CD4-positive, alpha-beta T cell (primary cell): ENCODE measurements at regions not wholly inside any gene's neighbourhood (a gene's known extent, or its start where the extent isn't known, plus 50 kb on each side); places are given as distances from the start of the nearest gene placed in this dataset.

Experiments
- ATAC-seq: fragments of 200-7000 bp; cut with Tn5 transposase; one replicate; pipeline ENCODE4 v1.10.0; 2022; ENCODE audit warnings: mild to moderate bottlenecking; ENCODE audit not compliant: poor library complexity
- CTCF ChIA-PET: fragments of 350-600 bp; sonication (Branson Sonifier 250); formaldehyde crosslinking; loops from one replicate; lab custom pipeline; 2021; ENCODE audit warnings: antibody characterized with exemption, inconsistent platforms; lab: Charles Lee
- POLR2A ChIA-PET: fragments of 350-600 bp; sonication (Branson Sonifier 250); formaldehyde crosslinking; loops from one replicate; lab custom pipeline; 2021; ENCODE audit warnings: antibody characterized with exemption, inconsistent platforms; lab: Charles Lee
- DNase-seq, 14 experiments: peaks; one replicate each; pipeline ENCODE4 v3.0.0-alpha.2; 2013 to 2020; ENCODE audit warnings: mixed read lengths in 2 of 14
- H3K27ac ChIP-seq, 2 donors: one replicate each; pipeline versions ENCODE4 v1.5.1 to v1.7.0; 2013; ENCODE audit warnings: low read length in 2 of 2, low read depth in 1 of 2, mild to moderate bottlenecking in 1 of 2
- H3K27me3 ChIP-seq, 2 experiments: 1 replicate in 1 of 2; 2 replicates in 1 of 2; pipeline versions ENCODE4 v1.6.1 to v1.7.0; 2013; ENCODE audit warnings: low read length in 2 of 2, control low read depth in 1 of 2, mild to moderate bottlenecking in 1 of 2, moderate library complexity in 1 of 2; ENCODE audit not compliant: insufficient read depth in 2 of 2, control insufficient read depth in 1 of 2
- H3K36me3 ChIP-seq: one replicate; pipeline ENCODE4 v1.6.1; 2013; ENCODE audit warnings: low read length, control low read depth; ENCODE audit not compliant: insufficient read depth
- H3K4me1 ChIP-seq: one replicate; pipeline ENCODE4 v1.6.1; 2013; ENCODE audit warnings: low read length, control low read depth; ENCODE audit not compliant: insufficient read depth
- H3K4me3 ChIP-seq: one replicate; pipeline ENCODE4 v1.5.1; 2013; ENCODE audit warnings: mild to moderate bottlenecking, low read length, moderate library complexity
- H3K9me3 ChIP-seq, 2 experiments: 1 replicate in 1 of 2; 2 replicates in 1 of 2; pipeline versions ENCODE4 v1.6.1 to v1.7.0; 2013; ENCODE audit warnings: low read length in 2 of 2, mild to moderate bottlenecking in 2 of 2, control low read depth in 1 of 2, moderate library complexity in 1 of 2; ENCODE audit not compliant: control insufficient read depth in 1 of 2, insufficient read depth in 1 of 2
- H3K27ac Mint-ChIP-seq: one replicate; pipeline ENCODE4 v1.8.0; 2020; ENCODE audit warnings: mixed read lengths
- H3K27me3 Mint-ChIP-seq: one replicate; pipeline ENCODE4 v1.8.0; 2021; ENCODE audit warnings: mixed read lengths
- H3K36me3 Mint-ChIP-seq: one replicate; pipeline ENCODE4 v1.8.0; 2021; ENCODE audit warnings: low read depth, mixed read lengths
- H3K4me1 Mint-ChIP-seq: one replicate; pipeline ENCODE4 v1.8.0; 2021; ENCODE audit warnings: low read depth, mixed read lengths
- H3K4me3 Mint-ChIP-seq: one replicate; pipeline ENCODE4 v1.8.0; 2020; ENCODE audit warnings: mild to moderate bottlenecking, mixed read lengths
- H3K9me3 Mint-ChIP-seq: one replicate; pipeline ENCODE4 v1.8.0; 2020; ENCODE audit warnings: mixed read lengths
- CTCF ChIP-seq: fragments of 200-600 bp; IDR thresholded peaks from one replicate; pipeline ENCODE4 v1.8.0; 2022; ENCODE audit warnings: antibody characterized with exemption, mild to moderate bottlenecking
- intact Hi-C, 2 experiments: fragments of 100-400 bp; cut with DNase I in 1 of 2; cut with micrococcal nuclease in 1 of 2; formaldehyde crosslinking; loops; one replicate each; pipeline versions ENCODE4 v1.15.1 to v1.9.0; 2023 to 2025; cut with DNase I, micrococcal nuclease

GRCh38 chr2:20512061-20512605, 65.3 kb downstream of the RHOB start:
- TF ChIP-seq CTCF: no peak
- H3K36me3 Mint-ChIP-seq: no peaks in the 10 kb centered on the region
- no peak for DNase-seq
- peaks cover 13% of the 10 kb centered on the region for H3K27me3 Mint-ChIP-seq
- Histone ChIP-seq H3K27ac (no peak overlapping the region), H3K9me3 (peaks cover 0 to 9% of the 10 kb centered on the region in 2 experiments), H3K27me3 (no peaks in the 10 kb centered on the region), H3K36me3 (no peaks in the 10 kb centered on the region), H3K4me1 (no peaks in the 10 kb centered on the region), H3K4me3 (no peak overlapping the region)
- no peak overlapping the region for H3K27ac Mint-ChIP-seq
- H3K9me3 Mint-ChIP-seq: no peaks in the 10 kb centered on the region
- ChIA-PET POLR2A (no interaction called here), CTCF (no interaction called here)
- ATAC-seq: no peak
- intact Hi-C loops: no loop called here
- H3K4me3 Mint-ChIP-seq: no peak overlapping the region
- no peaks in the 10 kb centered on the region for H3K4me1 Mint-ChIP-seq

- no peak for DNase-seq
- no peak for ATAC-seq
- H3K9me3 ChIP-seq: peaks cover 0 to 9% of the 10 kb centered on the region in 2 experiments
- no peaks in the 10 kb centered on the region for H3K4me1 ChIP-seq
- no peaks in the 10 kb centered on the region for H3K9me3 Mint-ChIP-seq
- POLR2A ChIA-PET: no interaction called here
- CTCF ChIA-PET: no interaction called here
- no peak overlapping the region for H3K27ac ChIP-seq
- H3K4me1 Mint-ChIP-seq: no peaks in the 10 kb centered on the region
- H3K4me3 Mint-ChIP-seq: no peak overlapping the region
- TF ChIP-seq CTCF: no peak
- H3K36me3 Mint-ChIP-seq: no peaks in the 10 kb centered on the region
- H3K27me3 Mint-ChIP-seq: peaks cover 13% of the 10 kb centered on the region
- no peaks in the 10 kb centered on the region for H3K27me3 ChIP-seq
- no peak overlapping the region for H3K27ac Mint-ChIP-seq
- H3K36me3 ChIP-seq: no peaks in the 10 kb centered on the region
- intact Hi-C loops: no loop called here
- no peak overlapping the region for H3K4me3 ChIP-seq
Measured at GRCh38 chr2:20513946-20514345, 67.1 kb downstream of the RHOB start.

- no peaks in the 10 kb centered on the region for H3K36me3 ChIP-seq
- H3K9me3 ChIP-seq: peaks cover 0 to 9% of the 10 kb centered on the region in 2 experiments
- H3K27me3 ChIP-seq: no peaks in the 10 kb centered on the region
- Mint-ChIP-seq H3K27me3 (peaks cover 13% of the 10 kb centered on the region), H3K4me3 (no peak overlapping the region), H3K4me1 (no peaks in the 10 kb centered on the region), H3K9me3 (no peaks in the 10 kb centered on the region), H3K27ac (no peak overlapping the region), H3K36me3 (no peaks in the 10 kb centered on the region)
- POLR2A ChIA-PET: no interaction called here
- ATAC-seq (no peak), DNase-seq (no peak)
- CTCF ChIA-PET: no interaction called here
- no peak for TF ChIP-seq CTCF
- no peaks in the 10 kb centered on the region for H3K4me1 ChIP-seq
- intact Hi-C loops: no loop called here
- no peak overlapping the region for H3K4me3 ChIP-seq
- no peak overlapping the region for H3K27ac ChIP-seq
Measured at GRCh38 chr2:20514596-20515269, 67.9 kb downstream of the RHOB start.
